ENCODE measurements at regions not wholly inside any gene's neighbourhood (a gene's known extent, or its start where the extent isn't known, plus 50 kb on each side); places are given as distances from the start of the nearest gene placed in this dataset.

DNA sequence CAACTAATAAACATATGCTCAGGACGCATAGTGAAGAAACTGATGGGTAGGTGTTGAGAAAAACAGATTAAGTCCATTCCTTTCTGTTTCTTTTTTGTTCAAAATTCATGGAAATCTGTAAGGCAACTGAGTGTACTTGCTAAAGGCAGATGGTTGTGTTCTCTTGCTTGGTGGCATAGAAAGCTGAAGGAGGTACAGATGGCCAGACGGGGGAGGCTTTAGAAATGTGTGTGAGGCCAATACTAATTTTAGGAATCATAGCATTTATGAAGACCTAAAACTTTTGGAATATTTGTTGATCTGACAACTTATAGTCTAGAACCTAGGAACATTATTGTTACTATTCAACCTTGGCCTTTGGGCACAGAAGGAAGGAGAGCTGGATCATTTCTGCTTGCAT lies 56.8 kb upstream of the EMCN start:
- H3K27me3 Mint-ChIP-seq (ENCODE audit: low read depth) = no peaks in the 10 kb centered on the region
- Histone ChIP-seq H3K27ac (ENCODE audit: insufficient read length, low read depth, low read length) (no peak overlapping the region), H3K79me2 (ENCODE audit: insufficient read depth, low read length) (no peaks in the 10 kb centered on the region), H3K4me2 (ENCODE audit: insufficient read depth, insufficient read length, low read length) (no peak overlapping the region), H2BK120ac (ENCODE audit: low read depth, low read length, poor library complexity, severe bottlenecking) (no peak overlapping the region), H3K14ac (ENCODE audit: insufficient read depth, low read length) (no peak overlapping the region), H3K9me3 (ENCODE audit: control insufficient read depth, low read depth, low read length) (no peaks in the 10 kb centered on the region), H3K56ac (ENCODE audit: insufficient read length, low read depth, low read length) (no peak overlapping the region), H2AFZ (ENCODE audit: low read length) (no peak overlapping the region), H4K91ac (ENCODE audit: insufficient read length, low read depth, low read length) (no peak overlapping the region), H2AK5ac (ENCODE audit: insufficient read length, low read length) (no peak overlapping the region), H4K20me1 (ENCODE audit: control insufficient read depth, insufficient read depth, insufficient read length) (no peaks in the 10 kb centered on the region), H2BK15ac (ENCODE audit: low read depth, low read length) (no peak overlapping the region), H3T11ph (ENCODE audit: low read length) (no peak overlapping the region), H2BK12ac (ENCODE audit: insufficient read length, low read depth, low read length) (no peak overlapping the region), H3K9ac (ENCODE audit: extremely low read depth, insufficient read length, low read length) (no peak overlapping the region), H3K4ac (ENCODE audit: low read depth, low read length) (no peak overlapping the region), H3K27me3 (ENCODE audit: insufficient read depth, low read length) (no peaks in the 10 kb centered on the region), H4K8ac (replicated peaks; ENCODE audit: insufficient read length, low read depth, low read length) (no peak overlapping the region), H2BK20ac (ENCODE audit: low read depth, low read length, poor library complexity, severe bottlenecking) (no peak overlapping the region), H3K4me1 (ENCODE audit: insufficient read depth, low read length) (no peaks in the 10 kb centered on the region), H2BK5ac (ENCODE audit: insufficient read length, low read length) (no peak overlapping the region), H4K5ac (ENCODE audit: insufficient read length, low read depth, low read length) (no peak overlapping the region), H3K18ac (ENCODE audit: insufficient read length, low read depth, low read length) (no peak overlapping the region), H3K79me1 (ENCODE audit: insufficient read depth, low read depth, low read length, poor library complexity, severe bottlenecking) (no peaks in the 10 kb centered on the region), H3K23me2 (ENCODE audit: insufficient read length, low read depth, low read length, poor library complexity, severe bottlenecking) (no peaks in the 10 kb centered on the region), H3K23ac (ENCODE audit: insufficient read length, low read depth, low read length) (no peak overlapping the region)
- no peaks in the 10 kb centered on the region for H3K4me1 Mint-ChIP-seq
- H3K4me3 Mint-ChIP-seq = no peak overlapping the region
- DNase-seq = no peak
- no peak overlapping the region for H3K27ac Mint-ChIP-seq
- H3K9me3 Mint-ChIP-seq = no peaks in the 10 kb centered on the region
- TF ChIP-seq, protein P1, sequence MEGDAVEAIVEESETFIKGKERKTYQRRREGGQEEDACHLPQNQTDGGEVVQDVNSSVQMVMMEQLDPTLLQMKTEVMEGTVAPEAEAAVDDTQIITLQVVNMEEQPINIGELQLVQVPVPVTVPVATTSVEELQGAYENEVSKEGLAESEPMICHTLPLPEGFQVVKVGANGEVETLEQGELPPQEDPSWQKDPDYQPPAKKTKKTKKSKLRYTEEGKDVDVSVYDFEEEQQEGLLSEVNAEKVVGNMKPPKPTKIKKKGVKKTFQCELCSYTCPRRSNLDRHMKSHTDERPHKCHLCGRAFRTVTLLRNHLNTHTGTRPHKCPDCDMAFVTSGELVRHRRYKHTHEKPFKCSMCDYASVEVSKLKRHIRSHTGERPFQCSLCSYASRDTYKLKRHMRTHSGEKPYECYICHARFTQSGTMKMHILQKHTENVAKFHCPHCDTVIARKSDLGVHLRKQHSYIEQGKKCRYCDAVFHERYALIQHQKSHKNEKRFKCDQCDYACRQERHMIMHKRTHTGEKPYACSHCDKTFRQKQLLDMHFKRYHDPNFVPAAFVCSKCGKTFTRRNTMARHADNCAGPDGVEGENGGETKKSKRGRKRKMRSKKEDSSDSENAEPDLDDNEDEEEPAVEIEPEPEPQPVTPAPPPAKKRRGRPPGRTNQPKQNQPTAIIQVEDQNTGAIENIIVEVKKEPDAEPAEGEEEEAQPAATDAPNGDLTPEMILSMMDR (conservative IDR thresholded peaks at IDR 0.05) = no peak
- H3K36me3 Mint-ChIP-seq (ENCODE audit: insufficient read depth in 1 of 3, low read depth in 3 of 3) = no peaks in the 10 kb centered on the region
- WGBS (ENCODE audit: extremely low coverage, insufficient read length, low lambda C conversion rate) = no CpG with 5 or more reads among the region's 2 CpGs

Measured in H9 (cell line).